Chondrocyte (in vitro differentiated cells): ENCODE measurements at regions not wholly inside any gene's neighbourhood (a gene's known extent, or its start where the extent isn't known, plus 50 kb on each side); places are given as distances from the start of the nearest gene placed in this dataset.

Source experiments
- DNase-seq: peaks from one replicate; pipeline ENCODE4 v3.0.0; 2021; ENCODE audit warnings: mixed read lengths, low spot score
- H3K27ac Mint-ChIP-seq: one replicate; pipeline ENCODE4 v1.8.0; 2021; ENCODE audit warnings: mild to moderate bottlenecking, moderate library complexity, mixed read lengths; ENCODE audit not compliant: unreplicated experiment
- H3K27me3 Mint-ChIP-seq: 2 replicates; pipeline ENCODE4 v1.8.0; 2021; ENCODE audit warnings: low read depth, mixed read lengths
- H3K36me3 Mint-ChIP-seq: 2 replicates; pipeline ENCODE4 v1.8.0; 2021; ENCODE audit warnings: low read depth, mixed read lengths
- H3K4me1 Mint-ChIP-seq: 2 replicates; pipeline ENCODE4 v1.8.0; 2021; ENCODE audit warnings: low read depth, mild to moderate bottlenecking, mixed read lengths
- H3K4me3 Mint-ChIP-seq: one replicate; pipeline ENCODE4 v1.8.0; 2021; ENCODE audit warnings: mild to moderate bottlenecking, moderate library complexity, mixed read lengths; ENCODE audit not compliant: unreplicated experiment
- H3K9me3 Mint-ChIP-seq: 2 replicates; pipeline ENCODE4 v1.8.0; 2021; ENCODE audit warnings: low read depth, mixed read lengths
- TF ChIP-seq, protein P1 (sequence below): fragments of 200-600 bp; sonication (generic); IDR thresholded peaks from 2 replicates; pipeline ENCODE4 v1.5.0; 2021; ENCODE audit warnings: antibody characterized with exemption, mild to moderate bottlenecking, moderate library complexity

DNA sequence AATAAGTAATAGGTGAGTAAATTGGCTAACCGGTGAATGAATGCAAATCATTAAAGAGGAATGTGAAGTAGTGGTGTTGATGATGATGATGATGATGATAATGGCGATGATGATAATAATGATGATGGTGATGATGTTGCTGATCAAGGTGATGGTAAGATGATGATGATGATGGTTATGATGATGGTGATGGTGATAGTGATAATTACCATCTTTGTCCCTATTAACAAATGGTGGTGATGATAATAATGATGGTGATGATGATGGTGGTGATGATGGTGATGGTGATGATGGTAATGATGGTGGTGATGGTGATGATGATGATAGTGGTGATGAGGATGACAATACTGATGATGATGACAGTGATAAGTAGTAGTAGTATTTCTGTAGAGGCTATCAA lies 452.6 kb downstream of the ZNF536 start:
- Mint-ChIP-seq H3K36me3 (no peaks in the 10 kb centered on the region), H3K27ac (no peak overlapping the region), H3K4me1 (no peaks in the 10 kb centered on the region), H3K4me3 (no peak overlapping the region), H3K9me3 (peaks cover 14% of the 10 kb centered on the region), H3K27me3 (no peaks in the 10 kb centered on the region)
- no peak for DNase-seq
- TF ChIP-seq, protein P1, sequence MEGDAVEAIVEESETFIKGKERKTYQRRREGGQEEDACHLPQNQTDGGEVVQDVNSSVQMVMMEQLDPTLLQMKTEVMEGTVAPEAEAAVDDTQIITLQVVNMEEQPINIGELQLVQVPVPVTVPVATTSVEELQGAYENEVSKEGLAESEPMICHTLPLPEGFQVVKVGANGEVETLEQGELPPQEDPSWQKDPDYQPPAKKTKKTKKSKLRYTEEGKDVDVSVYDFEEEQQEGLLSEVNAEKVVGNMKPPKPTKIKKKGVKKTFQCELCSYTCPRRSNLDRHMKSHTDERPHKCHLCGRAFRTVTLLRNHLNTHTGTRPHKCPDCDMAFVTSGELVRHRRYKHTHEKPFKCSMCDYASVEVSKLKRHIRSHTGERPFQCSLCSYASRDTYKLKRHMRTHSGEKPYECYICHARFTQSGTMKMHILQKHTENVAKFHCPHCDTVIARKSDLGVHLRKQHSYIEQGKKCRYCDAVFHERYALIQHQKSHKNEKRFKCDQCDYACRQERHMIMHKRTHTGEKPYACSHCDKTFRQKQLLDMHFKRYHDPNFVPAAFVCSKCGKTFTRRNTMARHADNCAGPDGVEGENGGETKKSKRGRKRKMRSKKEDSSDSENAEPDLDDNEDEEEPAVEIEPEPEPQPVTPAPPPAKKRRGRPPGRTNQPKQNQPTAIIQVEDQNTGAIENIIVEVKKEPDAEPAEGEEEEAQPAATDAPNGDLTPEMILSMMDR = no peak

DNA sequence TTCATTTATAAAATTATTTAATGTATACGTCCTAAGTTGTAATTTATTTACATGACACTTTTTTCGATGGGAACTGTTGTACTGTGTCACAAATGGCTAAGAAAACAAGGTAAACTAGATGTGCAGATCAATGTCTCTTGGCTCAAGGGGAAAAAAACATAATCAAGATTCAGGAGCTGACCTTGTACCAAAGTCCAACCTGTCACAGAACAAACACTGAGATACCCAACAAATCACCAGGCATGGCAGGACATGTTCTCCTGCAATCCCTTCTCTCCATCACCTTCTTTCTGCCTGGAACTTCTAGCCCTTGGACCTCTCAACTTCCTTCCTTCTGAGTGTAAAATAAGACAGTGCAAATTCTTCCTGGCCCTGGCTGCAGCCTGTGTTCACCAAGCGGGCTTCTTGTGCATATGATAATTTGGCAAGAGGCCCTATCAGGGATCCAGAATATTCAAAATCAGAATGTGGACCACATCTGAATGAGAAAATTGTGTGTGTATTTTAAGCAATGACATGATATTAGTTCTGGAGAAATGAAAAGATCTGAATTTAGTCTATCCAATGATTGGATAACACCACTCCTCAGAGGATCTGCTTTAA lies 445.9 kb downstream of the ZNF536 start:
- H3K27ac Mint-ChIP-seq = no peak overlapping the region
- no peaks in the 10 kb centered on the region for H3K36me3 Mint-ChIP-seq
- no peaks in the 10 kb centered on the region for H3K27me3 Mint-ChIP-seq
- no peak for DNase-seq
- TF ChIP-seq, protein P1 = no peak
- H3K4me1 Mint-ChIP-seq = no peaks in the 10 kb centered on the region
- H3K9me3 Mint-ChIP-seq = peaks cover 17% of the 10 kb centered on the region
- no peak overlapping the region for H3K4me3 Mint-ChIP-seq

GRCh38 chr19:30817197-30817596 lies 445.0 kb downstream of the ZNF536 start:
- Mint-ChIP-seq H3K4me3 (no peak overlapping the region), H3K9me3 (peaks cover 17% of the 10 kb centered on the region), H3K27ac (no peak overlapping the region), H3K27me3 (no peaks in the 10 kb centered on the region), H3K4me1 (no peaks in the 10 kb centered on the region), H3K36me3 (no peaks in the 10 kb centered on the region)
- TF ChIP-seq, protein P1 = no peak
- DNase-seq = no peak

DNA sequence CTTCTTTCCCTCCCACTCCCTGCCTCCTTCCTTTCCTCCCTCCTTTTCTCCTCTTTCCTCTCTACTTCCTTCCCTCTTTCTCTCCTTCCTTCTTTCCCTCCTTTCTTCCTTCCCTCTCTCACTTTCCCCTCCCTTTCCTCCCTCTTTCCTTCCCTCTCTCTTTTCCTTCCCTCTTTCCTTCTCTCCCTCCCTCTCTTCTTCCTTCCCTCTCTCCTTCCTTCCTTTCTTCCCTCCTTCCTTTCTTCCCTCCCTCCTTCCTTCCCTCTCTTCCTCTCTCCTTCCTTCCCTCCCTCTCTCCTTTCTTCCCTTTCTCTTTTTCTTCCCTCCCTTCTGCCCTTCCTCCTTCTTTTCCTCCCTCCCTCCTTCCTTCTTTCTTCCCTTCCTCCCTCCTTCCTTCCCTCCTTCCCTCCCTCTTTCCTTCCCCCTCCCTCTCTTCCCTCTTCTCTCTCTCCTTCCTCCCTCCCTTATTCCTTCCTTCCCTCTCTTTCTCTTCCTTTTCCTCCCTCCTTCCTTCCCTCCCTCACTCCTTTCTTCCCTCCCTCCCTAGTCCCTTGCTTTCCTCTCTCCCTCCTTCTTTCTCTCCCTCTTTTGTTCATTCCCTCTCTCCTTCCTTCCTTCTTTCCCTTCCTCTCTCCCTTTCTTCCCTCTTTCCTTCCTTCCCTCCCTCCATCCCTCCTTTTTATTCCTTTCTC lies 443.9 kb downstream of the ZNF536 start:
- no peaks in the 10 kb centered on the region for H3K4me1 Mint-ChIP-seq
- H3K36me3 Mint-ChIP-seq = no peaks in the 10 kb centered on the region
- DNase-seq = no peak

GRCh38 chr19:30812099-30812678 lies 440.0 kb downstream of the ZNF536 start:
- Mint-ChIP-seq H3K9me3 (peaks cover 37% of the 10 kb centered on the region), H3K4me1 (no peaks in the 10 kb centered on the region), H3K36me3 (no peaks in the 10 kb centered on the region), H3K27ac (no peak overlapping the region), H3K4me3 (no peak overlapping the region), H3K27me3 (no peaks in the 10 kb centered on the region)
- no peak for DNase-seq
- TF ChIP-seq, protein P1 = no peak

More for the DNA sequence above, 443.9 kb downstream of the ZNF536 start:
- Mint-ChIP-seq H3K27me3 (no peaks in the 10 kb centered on the region), H3K4me3 (no peak overlapping the region), H3K9me3 (peaks cover 17% of the 10 kb centered on the region), H3K27ac (no peak overlapping the region)
- TF ChIP-seq, protein P1 = no peak
